Stimulated activated CD4-positive, alpha-beta T cell treated with anti-CD3 and anti-CD28 coated beads, Interleukin-1b, Interleukin-23, amount 100 ng/mL, for 1 hour (primary cell): ENCODE measurements at regions not wholly inside any gene's neighbourhood (a gene's known extent, or its start where the extent isn't known, plus 50 kb on each side); places are given as distances from the start of the nearest gene placed in this dataset.

Source experiments
- DNase-seq, 2 donors: peaks; one replicate each; pipeline ENCODE4 v3.0.0-alpha.2; 2020; ENCODE audit warnings: low read depth in 2 of 2

GRCh38 chr5:34587355-34588241, 68.5 kb upstream of the RAI14 start:
- no peak for DNase-seq

GRCh38 chr5:34589832-34590231, 66.3 kb upstream of the RAI14 start:
- no peak for DNase-seq

DNA sequence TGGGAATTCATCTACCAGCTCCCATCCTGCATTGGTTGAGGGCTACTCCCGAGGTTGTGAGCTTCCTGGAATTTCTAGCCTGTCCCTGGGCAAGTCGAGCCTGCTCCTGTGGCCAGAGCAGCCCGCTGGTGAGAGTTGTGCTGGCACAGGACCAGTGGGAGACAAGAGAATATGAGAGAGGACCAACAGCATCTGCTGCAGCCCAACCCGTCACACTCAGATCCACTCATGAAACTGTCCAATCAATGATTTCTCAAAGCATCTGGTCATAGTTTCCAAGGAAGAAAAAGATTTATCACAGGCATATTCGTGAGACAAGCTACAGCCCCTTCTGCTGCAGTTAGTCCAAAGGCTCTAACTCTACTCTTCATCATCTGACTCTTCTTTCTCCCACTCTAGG, 64.4 kb upstream of the RAI14 start:
- DNase-seq: no peak

GRCh38 chr5:34597034-34598027, 58.8 kb upstream of the RAI14 start:
- no peak for DNase-seq

DNA sequence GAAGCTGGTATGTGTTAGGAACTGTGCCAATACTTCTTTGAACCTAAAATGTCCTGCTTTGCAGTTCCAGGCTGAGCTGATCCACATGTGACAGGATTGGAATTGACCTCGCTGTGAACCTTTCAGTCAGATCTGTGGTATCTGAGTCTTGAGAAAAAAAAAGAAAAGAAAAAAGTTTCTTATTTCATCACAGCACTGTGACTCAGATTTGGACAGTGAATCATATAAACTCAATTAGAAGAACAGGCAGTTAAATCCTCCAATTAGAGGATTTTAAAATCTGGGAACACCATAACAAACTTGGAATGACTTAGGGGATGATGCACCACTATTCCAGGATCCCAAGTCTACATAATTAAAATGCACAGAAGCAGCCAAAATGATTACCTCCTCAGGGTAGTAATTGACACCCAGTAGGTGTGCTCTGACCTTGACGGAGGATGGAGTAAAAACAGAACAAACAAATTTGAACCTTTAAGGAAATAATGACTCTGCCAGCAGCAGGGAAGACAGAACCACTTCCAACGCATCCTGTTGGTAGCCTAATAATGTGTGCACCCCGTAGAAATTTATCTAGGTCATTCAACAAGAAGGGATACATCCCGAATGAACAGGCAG, 57.8 kb upstream of the RAI14 start:
- DNase-seq: no peak

GRCh38 chr5:34599471-34600117, 56.5 kb upstream of the RAI14 start:
- no peak for DNase-seq

DNA sequence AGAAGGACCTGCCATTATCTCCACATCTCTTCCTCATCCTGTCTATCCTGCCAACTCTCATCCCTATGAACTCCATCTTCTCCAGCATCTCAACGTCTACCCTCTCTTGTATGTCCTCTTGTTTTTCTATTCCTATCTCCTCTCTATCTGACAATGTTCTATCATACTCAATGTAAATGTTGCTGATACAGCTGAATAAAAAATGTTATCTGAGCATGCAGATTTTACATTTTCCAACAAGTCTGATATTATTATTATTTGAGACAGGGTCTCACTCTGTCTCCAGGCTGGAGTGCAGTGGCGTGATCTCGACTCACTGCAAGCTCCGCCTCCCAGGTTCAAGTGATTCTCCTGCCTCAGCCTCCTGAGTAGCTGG, 56.0 kb upstream of the RAI14 start:
- no peak for DNase-seq

DNA sequence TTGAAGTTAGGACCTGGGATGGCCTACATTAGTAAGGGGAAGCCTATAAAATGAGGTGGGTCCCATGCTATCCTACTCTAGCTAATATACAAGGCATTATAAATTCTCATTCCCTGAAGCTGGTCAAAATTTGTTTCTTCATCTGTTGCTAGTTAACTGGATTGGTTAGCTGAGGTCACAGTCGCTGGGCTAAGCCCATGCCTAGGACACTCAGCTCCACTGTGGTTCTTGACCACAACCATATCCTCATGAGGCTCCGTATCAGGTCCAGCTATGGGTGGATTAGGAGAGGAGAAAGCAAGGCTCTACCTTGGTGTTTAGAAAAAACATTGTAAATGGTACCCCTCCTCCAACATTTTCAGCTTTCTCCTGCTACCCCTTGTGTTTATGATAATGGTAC, 52.8 kb upstream of the RAI14 start:
- DNase-seq: no peak

GRCh38 chr5:34604119-34604675, 51.9 kb upstream of the RAI14 start:
- DNase-seq: no peak

- no peak for DNase-seq
Measured at GRCh38 chr5:34606101-34606500, 50.0 kb upstream of the RAI14 start.
